IMR-90 (cell line): ENCODE measurements at regions not wholly inside any gene's neighbourhood (a gene's known extent, or its start where the extent isn't known, plus 50 kb on each side); places are given as distances from the start of the nearest gene placed in this dataset.

Source experiments
- ATAC-seq: fragments of 200-7000 bp; cut with Tn5 transposase; 2 replicates; pipeline ENCODE4 v1.9.1; 2020; ENCODE audit warnings: low read depth, mild to moderate bottlenecking, moderate library complexity
- BruUV-seq: library from RNA; stranded (reverse); fragments of 400-500 nt; replicated peaks from 2 replicates; lab custom pipeline; 2021; lab: Mats Ljungman, UMichigan
- CTCF ChIA-PET: fragments of 300-600 bp; formaldehyde crosslinking; extraction: SDS; loops from one replicate; lab custom pipeline; 2021; ENCODE audit warnings: antibody characterized with exemption; lab: Yijun Ruan, JAX
- POLR2A ChIA-PET: fragments of 300-600 bp; sonication (Branson Sonifier 250); formaldehyde crosslinking; loops from one replicate; lab custom pipeline; 2022; ENCODE audit warnings: antibody characterized with exemption; ENCODE audit not compliant: unreplicated experiment; lab: Charles Lee
- DNase-seq: peaks from one replicate; pipeline ENCODE4 v3.0.0; 2013
- H2AFZ ChIP-seq: replicated peaks from 2 replicates; pipeline ENCODE3; 2013; ENCODE audit warnings: low read length, mild to moderate bottlenecking; ENCODE audit not compliant: poor library complexity
- H2AK5ac ChIP-seq: 2 replicates; pipeline ENCODE4 v1.6.1; 2013; ENCODE audit warnings: low read depth, low read length, inconsistent platforms
- H2AK9ac ChIP-seq: replicated peaks from 2 replicates; pipeline ENCODE3; 2013; ENCODE audit warnings: mild to moderate bottlenecking, low read depth, low read length, moderate library complexity; ENCODE audit not compliant: poor library complexity
- H2BK120ac ChIP-seq: 2 replicates; pipeline ENCODE4 v1.6.1; 2013; ENCODE audit warnings: low read depth, low read length, inconsistent platforms
- H2BK15ac ChIP-seq: 3 replicates; pipeline ENCODE4 v1.6.1; 2013; ENCODE audit warnings: low read depth, low read length, inconsistent platforms
- H2BK20ac ChIP-seq: 2 replicates; pipeline ENCODE4 v1.6.1; 2013; ENCODE audit warnings: low read depth, mild to moderate bottlenecking, inconsistent platforms, low read length, moderate library complexity
- H2BK5ac ChIP-seq: 2 replicates; pipeline ENCODE4 v1.6.1; 2013; ENCODE audit warnings: mild to moderate bottlenecking, low read depth, low read length, inconsistent platforms; ENCODE audit not compliant: poor library complexity, severe bottlenecking
- H3K14ac ChIP-seq: replicated peaks from 2 replicates; pipeline ENCODE4 v1.6.1; 2013; ENCODE audit warnings: low read depth, low read length, inconsistent platforms
- H3K18ac ChIP-seq: 2 replicates; pipeline ENCODE4 v1.6.1; 2013; ENCODE audit warnings: low read depth, low read length, control low read depth
- H3K23ac ChIP-seq: 2 replicates; pipeline ENCODE4 v1.6.1; 2013; ENCODE audit warnings: low read depth, low read length, inconsistent platforms
- H3K27ac ChIP-seq: 2 replicates; pipeline ENCODE4 v1.5.1; 2013; ENCODE audit warnings: mild to moderate bottlenecking, control low read depth, low read length; ENCODE audit not compliant: insufficient read depth
- H3K27me3 ChIP-seq: 2 replicates; pipeline ENCODE4 v1.6.1; 2013; ENCODE audit warnings: low read length; ENCODE audit not compliant: control insufficient read depth, insufficient read depth
- H3K36me3 ChIP-seq: 2 replicates; pipeline ENCODE4 v1.6.1; 2013; ENCODE audit warnings: low read length, mixed read lengths; ENCODE audit not compliant: control insufficient read depth, insufficient read depth
- H3K4ac ChIP-seq: 2 replicates; pipeline ENCODE4 v1.6.1; 2013; ENCODE audit warnings: low read depth, low read length, inconsistent platforms
- H3K4me1 ChIP-seq: 2 replicates; pipeline ENCODE4 v1.6.1; 2013; ENCODE audit warnings: low read length, mixed read lengths; ENCODE audit not compliant: control insufficient read depth, insufficient read depth
- H3K4me2 ChIP-seq: 2 replicates; pipeline ENCODE4 v1.6.1; 2013; ENCODE audit warnings: low read depth, mild to moderate bottlenecking, control low read depth, low read length, moderate library complexity
- H3K4me3 ChIP-seq: 2 replicates; pipeline ENCODE4 v1.5.1; 2013; ENCODE audit warnings: low read depth, mild to moderate bottlenecking, control low read depth, low read length, moderate library complexity; ENCODE audit not compliant: insufficient read depth
- H3K56ac ChIP-seq: 2 replicates; pipeline ENCODE4 v1.6.1; 2013; ENCODE audit warnings: low read length, inconsistent platforms; ENCODE audit not compliant: insufficient read depth; ENCODE audit errors: extremely low read depth
- H3K79me1 ChIP-seq, 2 experiments: 2 replicates each; pipeline ENCODE4 v1.6.1; 2013; ENCODE audit warnings: low read length in 2 of 2, inconsistent platforms in 1 of 2, low read depth in 1 of 2
- H3K9ac ChIP-seq: 2 replicates; pipeline ENCODE4 v1.6.1; 2013; ENCODE audit warnings: low read depth, low read length, control low read depth
- H3K9me1 ChIP-seq: 2 replicates; pipeline ENCODE4 v1.6.1; 2013; ENCODE audit warnings: low read length, inconsistent platforms; ENCODE audit not compliant: insufficient read depth
- H3K9me3 ChIP-seq: 2 replicates; pipeline ENCODE4 v1.6.1; 2013; ENCODE audit warnings: low read length; ENCODE audit not compliant: control insufficient read depth, insufficient read depth
- H4K20me1 ChIP-seq: 2 replicates; pipeline ENCODE4 v1.6.1; 2013; ENCODE audit warnings: low read length, inconsistent platforms; ENCODE audit not compliant: insufficient read depth
- H4K5ac ChIP-seq: 2 replicates; pipeline ENCODE4 v1.6.1; 2013; ENCODE audit warnings: mild to moderate bottlenecking, low read depth, low read length, control low read depth
- H4K8ac ChIP-seq, 2 experiments: 2 replicates each; pipeline ENCODE4 v1.6.1; 2013; ENCODE audit warnings: low read depth in 2 of 2, low read length in 2 of 2, control low read depth in 1 of 2, inconsistent platforms in 1 of 2
- H4K91ac ChIP-seq: 2 replicates; pipeline ENCODE4 v1.6.1; 2013; ENCODE audit warnings: low read depth, low read length, inconsistent platforms; ENCODE audit not compliant: insufficient read depth
- BHLHE40 ChIP-seq: fragments of 150-350 bp; IDR thresholded peaks from 2 replicates; pipeline ENCODE4 v1.6.1; 2016; ENCODE audit warnings: mild to moderate bottlenecking, low read depth, low read length
- CEBPB ChIP-seq: IDR thresholded peaks from 2 replicates; pipeline ENCODE4 v1.6.1; 2012; ENCODE audit warnings: low read depth, low read length, improper control_type of control experiment
- FOS ChIP-seq: fragments of 150-350 bp; IDR thresholded peaks from 2 replicates; pipeline ENCODE4 v1.6.1; 2016; ENCODE audit warnings: low read depth, low read length
- MAZ ChIP-seq: IDR thresholded peaks from 2 replicates; pipeline ENCODE4 v1.6.1; 2012; ENCODE audit warnings: low read depth, mild to moderate bottlenecking, low read length, improper control_type of control experiment, moderate library complexity, borderline replicate concordance
- MXI1 ChIP-seq: IDR thresholded peaks from 2 replicates; pipeline ENCODE4 v1.6.1; 2012; ENCODE audit warnings: low read depth, mild to moderate bottlenecking, low read length, moderate library complexity, borderline replicate concordance
- RAD21 ChIP-seq: IDR thresholded peaks from 2 replicates; pipeline ENCODE4 v1.6.1; 2012; ENCODE audit warnings: low read length, improper control_type of control experiment
- RCOR1 ChIP-seq: IDR thresholded peaks from 2 replicates; pipeline ENCODE4 v1.6.1; 2012; ENCODE audit warnings: mild to moderate bottlenecking, low read length, improper control_type of control experiment; ENCODE audit not compliant: insufficient replicate concordance
- RFX5 ChIP-seq: IDR thresholded peaks from 2 replicates; pipeline ENCODE4 v1.8.0; 2012; ENCODE audit warnings: low read depth, mild to moderate bottlenecking, low read length, moderate library complexity
- SMC3 ChIP-seq: fragments of 150-350 bp; IDR thresholded peaks from 2 replicates; pipeline ENCODE4 v1.6.1; 2016; ENCODE audit warnings: low read depth, mild to moderate bottlenecking, antibody characterized with exemption, low read length, moderate library complexity
- WGBS, 2 experiments: methylation state at CpG; one replicate each; pipeline versions ENCODE4 v1.1.5 to v1.1.7; 2013; ENCODE audit warnings: missing lambda C conversion rate in 2 of 2; ENCODE audit not compliant: insufficient read length in 1 of 2; ENCODE audit errors: extremely low coverage in 2 of 2; 5-methylcytosine and 5-hydroxymethylcytosine counted together
- dilution Hi-C: fragments of 300-500 bp; cut with HindIII; formaldehyde crosslinking; loops from one replicate; pipeline ENCODE4 v1.14.3; 2018; ENCODE audit warnings: low sequenced_read_pairs; ENCODE audit not compliant: unreplicated experiment
- in situ Hi-C: fragments of 300-500 bp; cut with MboI; formaldehyde crosslinking; loops from 3 replicates; pipeline ENCODE4 v1.14.3; 2019; ENCODE audit warnings: low sequenced_read_pairs, inconsistent platforms, mixed read lengths
- intact Hi-C: fragments of 100-400 bp; cut with micrococcal nuclease; formaldehyde crosslinking; loops from 2 replicates; pipeline ENCODE4 v1.10.0; 2022
- TF ChIP-seq, protein P1 (sequence below): fragments of 150-350 bp; IDR thresholded peaks from 2 replicates; pipeline ENCODE4 v1.6.1; 2016; ENCODE audit warnings: low read depth, mild to moderate bottlenecking, low read length, moderate library complexity, borderline replicate concordance

DNA sequence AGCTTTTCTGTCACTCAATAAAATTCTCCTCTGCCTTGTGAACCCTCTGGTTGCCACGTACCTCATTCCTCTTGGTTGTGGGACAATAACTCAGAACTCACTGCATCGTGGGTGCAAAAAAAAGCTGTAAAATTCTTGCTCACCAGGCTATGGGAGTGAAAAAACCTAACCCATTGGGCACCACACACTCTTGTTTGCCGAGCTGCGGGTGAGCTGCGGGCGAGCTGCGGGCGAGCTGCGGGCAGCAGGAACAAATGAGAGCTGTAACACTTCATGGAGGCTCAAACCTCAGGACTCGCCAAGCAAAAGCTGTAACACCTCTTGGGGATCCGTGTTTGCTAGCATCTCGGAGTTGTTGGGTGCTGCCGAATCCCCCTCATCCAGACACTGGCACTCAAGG lies 641.3 kb upstream of the CHRM3 start:
- POLR2A ChIA-PET = no interaction called here
- Histone ChIP-seq H3K4me2 (no peak overlapping the region), H3K9me3 (peaks cover 10% of the 10 kb centered on the region), H2AFZ (no peak overlapping the region), H3K9ac (no peak overlapping the region), H2AK9ac (no peak overlapping the region), H2AK5ac (no peak overlapping the region), H3K9me1 (no peaks in the 10 kb centered on the region), H2BK120ac (no peak overlapping the region), H4K5ac (no peak overlapping the region), H4K20me1 (no peaks in the 10 kb centered on the region), H3K27ac (no peak overlapping the region), H3K4me3 (no peak overlapping the region), H4K91ac (no peak overlapping the region), H3K4me1 (no peaks in the 10 kb centered on the region), H3K4ac (no peak overlapping the region), H2BK20ac (no peak overlapping the region), H3K14ac (no peak overlapping the region), H3K18ac (no peak overlapping the region), H2BK5ac (no peak overlapping the region), H3K23ac (no peak overlapping the region), H3K79me1 (no peaks in the 10 kb centered on the region), H3K27me3 (no peaks in the 10 kb centered on the region), H3K56ac (no peak overlapping the region), H3K36me3 (no peaks in the 10 kb centered on the region), H4K8ac (no peak overlapping the region), H2BK15ac (no peak overlapping the region)
- intact Hi-C loops (no loop called here), in situ Hi-C loops (no loop called here), dilution Hi-C loops (no loop called here)
- no TSS peak for BruUV-seq
- DNase-seq (no peak), ATAC-seq (no peak)
- CTCF ChIA-PET = no interaction called here
- no CpG with 5 or more reads among the region's 13 CpGs for WGBS, 2 experiments
- TF ChIP-seq CEBPB (no peak), RCOR1 (no peak), RAD21 (no peak), SMC3 (no peak), RFX5 (no peak), BHLHE40 (no peak), MXI1 (no peak), FOS (no peak), MAZ (no peak)
- TF ChIP-seq, protein P1, sequence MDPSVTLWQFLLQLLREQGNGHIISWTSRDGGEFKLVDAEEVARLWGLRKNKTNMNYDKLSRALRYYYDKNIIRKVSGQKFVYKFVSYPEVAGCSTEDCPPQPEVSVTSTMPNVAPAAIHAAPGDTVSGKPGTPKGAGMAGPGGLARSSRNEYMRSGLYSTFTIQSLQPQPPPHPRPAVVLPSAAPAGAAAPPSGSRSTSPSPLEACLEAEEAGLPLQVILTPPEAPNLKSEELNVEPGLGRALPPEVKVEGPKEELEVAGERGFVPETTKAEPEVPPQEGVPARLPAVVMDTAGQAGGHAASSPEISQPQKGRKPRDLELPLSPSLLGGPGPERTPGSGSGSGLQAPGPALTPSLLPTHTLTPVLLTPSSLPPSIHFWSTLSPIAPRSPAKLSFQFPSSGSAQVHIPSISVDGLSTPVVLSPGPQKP = no peak
